NCI-H2227 (cell line): ENCODE measurements at regions not wholly inside any gene's neighbourhood (a gene's known extent, or its start where the extent isn't known, plus 50 kb on each side); places are given as distances from the start of the nearest gene placed in this dataset.
"Not testable (repeated sequence)": the region's sequence is repeated elsewhere in the genome, so short reads cannot be mapped to it uniquely, and the experiment has no call there.

Experiments used
- DNase-seq: peaks from one replicate; lab custom pipeline; 2025; ENCODE audit not compliant: unreplicated experiment; lab: John Stamatoyannopoulos, UW

- DNase-seq: no peak
Observed at GRCh38 chr11:116065191-116065895, 561.1 kb upstream of the CADM1 start.

- DNase-seq: peak; percentile 75
Observed at GRCh38 chr11:116062490-116063171, 558.4 kb upstream of the CADM1 start.

GRCh38 chr11:116062129-116062489, 557.9 kb upstream of the CADM1 start:
- no peak for DNase-seq

- DNase-seq: peak; percentile 3
Observed at GRCh38 chr11:116061322-116061721, 557.1 kb upstream of the CADM1 start.

- no peak for DNase-seq
Observed at GRCh38 chr11:116059919-116060318, 555.7 kb upstream of the CADM1 start.

GRCh38 chr11:116057000-116057399, 552.8 kb upstream of the CADM1 start:
- no peak for DNase-seq

GRCh38 chr11:116055064-116055463, 550.8 kb upstream of the CADM1 start:
- DNase-seq: no peak

GRCh38 chr11:116053548-116053919, 549.3 kb upstream of the CADM1 start:
- DNase-seq: no peak

- DNase-seq: peak; percentile 27
Observed at GRCh38 chr11:116052603-116053547, 548.7 kb upstream of the CADM1 start.

GRCh38 chr11:116051494-116051893, 547.3 kb upstream of the CADM1 start:
- DNase-seq: no peak

- no peak for DNase-seq
Observed at GRCh38 chr11:116049383-116049782, 545.2 kb upstream of the CADM1 start.

- DNase-seq: no peak
Observed at GRCh38 chr11:116046127-116046526, 541.9 kb upstream of the CADM1 start.

GRCh38 chr11:116044941-116045340, 540.7 kb upstream of the CADM1 start:
- no peak for DNase-seq

GRCh38 chr11:116044520-116044919, 540.3 kb upstream of the CADM1 start:
- no peak for DNase-seq

- no peak for DNase-seq
Observed at GRCh38 chr11:116043857-116044256, 539.6 kb upstream of the CADM1 start.

GRCh38 chr11:116043059-116043458, 538.8 kb upstream of the CADM1 start:
- DNase-seq: not testable (repeated sequence)

- no peak for DNase-seq
Observed at GRCh38 chr11:116042146-116042545, 537.9 kb upstream of the CADM1 start.

GRCh38 chr11:116037861-116038260, 533.6 kb upstream of the CADM1 start:
- no peak for DNase-seq

- DNase-seq: no peak
Observed at GRCh38 chr11:116035977-116036376, 531.8 kb upstream of the CADM1 start.

GRCh38 chr11:116033931-116034553, 529.8 kb upstream of the CADM1 start:
- DNase-seq: peak; percentile 18

GRCh38 chr11:116030697-116031331, 526.6 kb upstream of the CADM1 start:
- no peak for DNase-seq
